ENCODE measurements at regions not wholly inside any gene's neighbourhood (a gene's known extent, or its start where the extent isn't known, plus 50 kb on each side); places are given as distances from the start of the nearest gene placed in this dataset.
A peak's percentile ranks its signal among the peaks of the same experiment; 100 is the strongest.

DNA sequence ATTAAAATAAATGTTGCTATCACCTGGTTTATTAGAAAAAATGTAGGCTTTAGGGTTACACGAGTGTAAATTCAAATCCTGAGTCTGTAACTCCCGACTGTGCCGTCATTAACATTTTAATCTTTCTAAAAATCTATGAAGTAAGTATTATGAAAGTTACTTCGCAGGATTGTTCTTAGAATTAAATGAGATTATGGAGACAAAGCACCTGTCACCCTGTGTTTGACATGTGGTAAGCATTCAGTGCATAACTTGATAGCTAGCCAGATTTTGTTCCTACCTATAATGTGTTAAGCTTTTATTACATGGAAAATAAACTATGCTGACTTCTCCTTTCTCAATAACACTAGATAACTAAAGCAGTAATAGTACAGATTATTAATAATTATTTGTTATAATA is 429.7 kb upstream of the MMS22L start:
- DNase-seq (ENCODE audit: low read depth) = no peak
- TF ChIP-seq, protein P1, sequence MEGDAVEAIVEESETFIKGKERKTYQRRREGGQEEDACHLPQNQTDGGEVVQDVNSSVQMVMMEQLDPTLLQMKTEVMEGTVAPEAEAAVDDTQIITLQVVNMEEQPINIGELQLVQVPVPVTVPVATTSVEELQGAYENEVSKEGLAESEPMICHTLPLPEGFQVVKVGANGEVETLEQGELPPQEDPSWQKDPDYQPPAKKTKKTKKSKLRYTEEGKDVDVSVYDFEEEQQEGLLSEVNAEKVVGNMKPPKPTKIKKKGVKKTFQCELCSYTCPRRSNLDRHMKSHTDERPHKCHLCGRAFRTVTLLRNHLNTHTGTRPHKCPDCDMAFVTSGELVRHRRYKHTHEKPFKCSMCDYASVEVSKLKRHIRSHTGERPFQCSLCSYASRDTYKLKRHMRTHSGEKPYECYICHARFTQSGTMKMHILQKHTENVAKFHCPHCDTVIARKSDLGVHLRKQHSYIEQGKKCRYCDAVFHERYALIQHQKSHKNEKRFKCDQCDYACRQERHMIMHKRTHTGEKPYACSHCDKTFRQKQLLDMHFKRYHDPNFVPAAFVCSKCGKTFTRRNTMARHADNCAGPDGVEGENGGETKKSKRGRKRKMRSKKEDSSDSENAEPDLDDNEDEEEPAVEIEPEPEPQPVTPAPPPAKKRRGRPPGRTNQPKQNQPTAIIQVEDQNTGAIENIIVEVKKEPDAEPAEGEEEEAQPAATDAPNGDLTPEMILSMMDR (conservative IDR thresholded peaks at IDR 0.05; ENCODE audit: low read depth, low read length) = no peak
- H3K4me3 ChIP-seq (ENCODE audit: low read depth, low read length) = no peak overlapping the region

DNA sequence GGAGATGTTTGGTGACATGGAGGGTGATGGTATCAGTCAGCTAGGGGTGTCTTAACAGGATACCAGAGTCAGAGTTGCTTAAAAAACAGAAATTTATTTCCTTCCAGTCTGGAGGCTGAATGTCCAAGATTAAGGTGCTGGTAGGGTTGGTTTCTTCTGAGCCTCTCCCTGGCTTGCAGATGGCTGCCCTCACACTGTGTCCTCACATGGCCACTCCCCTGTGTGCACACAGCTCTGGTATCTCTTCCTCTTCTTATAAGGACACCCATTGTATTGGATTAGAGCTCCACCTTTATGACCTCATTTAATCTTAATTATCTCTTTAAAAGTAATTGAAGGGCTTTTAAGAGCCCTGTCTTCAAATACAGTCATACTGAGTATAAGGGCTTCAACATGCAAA is 431.8 kb upstream of the MMS22L start:
- TF ChIP-seq, protein P1 (conservative IDR thresholded peaks at IDR 0.05; ENCODE audit: low read depth, low read length) = no peak
- DNase-seq (ENCODE audit: low read depth) = no peak

DNA sequence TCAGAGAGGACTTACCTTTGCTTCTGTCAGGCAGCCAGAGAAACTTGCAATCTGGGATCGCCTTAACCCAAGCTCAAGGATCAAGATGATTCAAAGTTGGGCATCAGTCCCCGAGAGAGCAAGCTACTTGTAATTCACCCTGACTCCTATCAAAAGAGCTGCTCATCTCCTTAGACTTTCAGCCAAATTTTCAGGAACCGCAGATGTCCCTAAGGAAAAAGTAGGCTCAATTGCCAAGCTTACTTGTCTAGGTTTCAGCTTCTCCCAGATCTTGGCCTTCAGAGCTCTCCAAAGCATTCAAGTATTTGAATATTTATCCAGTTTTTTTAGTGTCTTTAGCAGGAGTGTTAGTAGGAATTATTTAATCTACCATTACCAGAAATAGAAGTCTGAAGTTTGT is 434.1 kb upstream of the MMS22L start:
- H3K4me3 ChIP-seq (ENCODE audit: low read depth, low read length) = no peak overlapping the region
- TF ChIP-seq, protein P1 (conservative IDR thresholded peaks at IDR 0.05; ENCODE audit: low read depth, low read length) = no peak
- DNase-seq (ENCODE audit: low read depth) = no peak

More for the DNA sequence above, 431.8 kb upstream of the MMS22L start:
- H3K4me3 ChIP-seq (ENCODE audit: low read depth, low read length) = no peak overlapping the region

DNA sequence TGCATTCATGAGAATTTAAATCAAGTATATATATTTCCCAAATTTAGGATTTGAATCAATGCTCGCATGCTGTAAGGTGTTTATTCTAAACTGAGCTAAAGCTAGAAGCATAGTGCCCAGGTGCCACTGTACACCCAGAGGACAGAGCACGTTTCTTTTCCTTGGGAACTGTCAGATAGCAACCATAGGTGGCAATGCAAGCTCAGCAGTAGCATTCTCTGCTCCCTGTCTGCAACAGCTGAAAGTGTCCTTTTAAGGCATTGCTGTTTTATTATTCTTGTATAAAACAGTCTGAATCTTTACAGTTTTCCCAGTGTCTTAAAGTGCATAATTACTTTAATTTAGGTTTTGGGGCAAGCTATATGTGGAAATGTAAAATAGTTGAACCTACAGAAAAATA is 443.4 kb upstream of the MMS22L start:
- H3K4me3 ChIP-seq (ENCODE audit: low read depth, low read length) = no peak overlapping the region
- TF ChIP-seq, protein P1 (conservative IDR thresholded peaks at IDR 0.05; ENCODE audit: low read depth, low read length) = peak; percentile 15
- no peak for DNase-seq (ENCODE audit: low read depth)

DNA sequence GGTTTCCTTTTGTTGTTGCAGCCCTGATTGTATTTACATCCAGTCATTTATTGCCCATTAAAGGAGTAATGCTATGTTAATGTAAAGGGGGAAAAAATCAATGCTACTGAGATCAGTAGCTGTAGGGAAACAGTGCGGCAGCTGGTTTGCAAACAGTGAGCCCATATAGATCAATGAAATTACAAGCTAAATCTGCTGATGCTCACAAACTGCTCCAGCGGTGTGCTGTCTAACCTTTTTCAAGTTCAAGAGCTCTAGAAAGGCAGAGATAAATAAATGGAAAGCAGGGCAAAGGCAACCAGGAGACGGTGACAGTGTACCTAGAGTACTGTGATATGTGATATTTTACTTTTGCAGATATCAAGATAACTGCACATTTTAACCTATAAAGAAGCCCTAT is 449.0 kb upstream of the MMS22L start:
- TF ChIP-seq, protein P1 (conservative IDR thresholded peaks at IDR 0.05; ENCODE audit: low read depth, low read length) = no peak
- H3K4me3 ChIP-seq (ENCODE audit: low read depth, low read length) = no peak overlapping the region
- DNase-seq (ENCODE audit: low read depth) = no peak

DNA sequence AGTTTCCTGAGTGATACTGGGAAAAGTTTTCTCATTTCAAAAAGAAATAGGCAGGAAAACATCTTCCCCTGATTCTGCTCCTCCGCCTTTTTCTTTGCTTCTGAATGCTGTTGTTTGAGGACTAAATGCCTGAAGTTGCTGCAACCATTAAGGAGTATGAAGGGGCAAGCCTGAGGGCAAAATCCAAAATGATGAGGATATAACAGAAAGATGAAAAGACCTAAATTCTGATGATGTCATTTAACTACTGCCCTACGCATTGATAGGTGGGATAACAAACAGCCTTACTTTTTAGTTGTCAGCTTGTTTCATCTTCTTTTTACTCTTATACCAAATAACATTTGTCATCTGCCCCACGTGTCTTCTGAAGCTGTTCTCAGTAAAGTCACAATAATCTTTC is 474.6 kb upstream of the MMS22L start:
- DNase-seq (ENCODE audit: low read depth) = no peak
- H3K4me3 ChIP-seq (ENCODE audit: low read depth, low read length) = no peak overlapping the region
- TF ChIP-seq, protein P1 (conservative IDR thresholded peaks at IDR 0.05; ENCODE audit: low read depth, low read length) = no peak

DNA sequence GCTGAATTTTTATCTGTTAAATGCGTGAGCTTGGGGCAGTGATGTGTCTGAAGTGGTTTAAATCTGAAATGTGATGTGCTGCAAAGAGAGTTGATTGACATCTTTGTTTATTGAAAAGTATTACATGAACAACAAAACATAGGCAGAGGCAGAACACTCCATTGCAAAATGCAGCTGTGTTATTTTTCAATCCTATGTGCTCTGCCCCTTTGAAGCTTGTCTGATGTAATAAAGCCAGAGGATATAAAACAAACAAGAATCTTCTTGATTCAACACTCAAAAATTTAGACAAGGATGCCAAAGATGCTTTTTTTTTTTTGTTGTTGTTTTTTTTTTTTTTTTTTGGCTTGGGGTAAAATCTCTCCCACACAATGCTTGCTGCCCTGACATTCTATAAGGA is 482.4 kb upstream of the MMS22L start:
- TF ChIP-seq, protein P1 (conservative IDR thresholded peaks at IDR 0.05; ENCODE audit: low read depth, low read length) = no peak
- H3K4me3 ChIP-seq (ENCODE audit: low read depth, low read length) = no peak overlapping the region
- no peak for DNase-seq (ENCODE audit: low read depth)

Data from epithelial cell of proximal tubule (primary cell).